Right lobe of liver (tissue), 4 donors: ENCODE measurements at regions not wholly inside any gene's neighbourhood (a gene's known extent, or its start where the extent isn't known, plus 50 kb on each side); places are given as distances from the start of the nearest gene placed in this dataset.

Experiments used
- CTCF ChIP-seq, 4 donors: fragments of 200-600 bp in 3 of 4; fragments of 450-650 bp in 1 of 4; IDR thresholded peaks; one replicate each; pipeline versions ENCODE4 v1.5.1 to v1.8.0; 2016 to 2022; ENCODE audit warnings: antibody characterized with exemption in 4 of 4, mild to moderate bottlenecking in 2 of 4
- POLR2A ChIP-seq: fragments of 450-650 bp; IDR thresholded peaks from one replicate; pipeline ENCODE4 v1.6.1; 2017; ENCODE audit warnings: antibody characterized with exemption, mild to moderate bottlenecking
- donor health status: DM: no; HTN: no; CAD: no.
- donor health status: DM: no; HTN: no; CAD: no.
- donor health status: DM: no; HTN: yes; CAD: no.

- TF ChIP-seq CTCF (IDR thresholded peaks at IDR 0.05) (no peak), POLR2A (no peak)
Measured at GRCh38 chr22:49551897-49552614, 275.6 kb downstream of the BRD1 start.
